Stomach (tissue), 4 donors: ENCODE measurements at regions not wholly inside any gene's neighbourhood (a gene's known extent, or its start where the extent isn't known, plus 50 kb on each side); places are given as distances from the start of the nearest gene placed in this dataset.

Source experiments
- CTCF ChIP-seq, 7 experiments: fragments of 450-650 bp in 4 of 7; fragments of 200-600 bp in 3 of 7; sonication (generic) in 3 of 7; IDR thresholded peaks; one replicate each; pipeline ENCODE4 v1.5.1; 2016 to 2019; ENCODE audit warnings: antibody characterized with exemption in 7 of 7, control low read depth in 2 of 7, mild to moderate bottlenecking in 1 of 7
- EP300 ChIP-seq: sonication (generic); formaldehyde crosslinking; IDR thresholded peaks from one replicate; pipeline ENCODE4 v1.6.1; 2017; ENCODE audit warnings: antibody characterized with exemption
- POLR2A ChIP-seq, 4 donors: fragments of 450-650 bp; IDR thresholded peaks; one replicate each; pipeline ENCODE4 v1.6.1; 2016; ENCODE audit warnings: antibody characterized with exemption in 4 of 4, control low read depth in 2 of 4, mild to moderate bottlenecking in 1 of 4, moderate library complexity in 1 of 4
- POLR2AphosphoS5 ChIP-seq, 3 donors: sonication (generic); formaldehyde crosslinking; IDR thresholded peaks; one replicate each; pipeline ENCODE4 v1.6.1; 2016; ENCODE audit warnings: antibody characterized with exemption in 3 of 3

DNA sequence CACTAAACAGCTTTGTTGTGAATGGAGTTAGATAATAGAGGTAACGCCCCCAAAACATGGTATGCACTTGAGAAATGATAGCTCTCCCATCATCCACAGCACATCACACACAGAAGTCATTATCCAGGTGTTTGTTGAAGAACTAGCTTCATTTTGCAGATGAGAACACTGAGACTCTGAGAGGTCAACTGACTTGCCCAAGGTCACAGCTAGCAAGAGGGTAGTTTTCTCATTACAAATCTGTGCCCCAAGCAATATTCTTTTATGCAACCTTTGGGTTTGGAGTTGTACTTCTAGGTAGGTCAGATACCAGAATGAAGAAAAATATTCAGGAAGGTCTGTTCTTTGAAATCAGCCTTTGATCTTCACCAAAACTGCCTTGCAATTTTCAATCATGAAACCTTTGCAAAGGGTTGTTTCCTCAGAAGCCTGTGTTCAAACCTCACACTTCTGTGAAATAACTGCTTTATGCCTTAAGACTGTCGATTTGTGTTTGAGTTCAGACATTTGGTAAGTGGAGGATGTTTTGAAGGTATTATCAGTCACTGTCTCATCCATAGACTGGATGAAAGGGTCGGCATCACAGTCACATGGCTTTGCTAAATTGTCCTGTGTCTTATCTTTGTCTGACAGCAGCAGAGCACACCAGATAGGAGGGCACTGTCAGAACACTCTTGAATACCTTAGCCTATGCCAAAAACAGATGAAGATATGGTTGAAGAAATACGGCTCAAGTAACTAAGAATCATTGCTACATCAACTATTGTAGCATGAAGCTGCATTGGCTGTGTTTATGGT is 233.2 kb upstream of the BTG1 start:
- TF ChIP-seq CTCF (IDR thresholded peaks at IDR 0.05) = no peak
- TF ChIP-seq POLR2A (IDR thresholded peaks at IDR 0.05) = no peak
- no peak for TF ChIP-seq EP300
- TF ChIP-seq POLR2AphosphoS5 (IDR thresholded peaks at IDR 0.05) = no peak
